Fibroblast of the conjunctiva (primary cell): ENCODE measurements at regions not wholly inside any gene's neighbourhood (a gene's known extent, or its start where the extent isn't known, plus 50 kb on each side); places are given as distances from the start of the nearest gene placed in this dataset.

Source experiments
- DNase-seq: peaks from one replicate; pipeline ENCODE4 v3.0.0-alpha.2; 2010; ENCODE audit warnings: low read depth

- no peak for DNase-seq
These were observed 112.0 kb downstream of the TMCO5A start for GRCh38 chr15:38046257-38047051.

DNA sequence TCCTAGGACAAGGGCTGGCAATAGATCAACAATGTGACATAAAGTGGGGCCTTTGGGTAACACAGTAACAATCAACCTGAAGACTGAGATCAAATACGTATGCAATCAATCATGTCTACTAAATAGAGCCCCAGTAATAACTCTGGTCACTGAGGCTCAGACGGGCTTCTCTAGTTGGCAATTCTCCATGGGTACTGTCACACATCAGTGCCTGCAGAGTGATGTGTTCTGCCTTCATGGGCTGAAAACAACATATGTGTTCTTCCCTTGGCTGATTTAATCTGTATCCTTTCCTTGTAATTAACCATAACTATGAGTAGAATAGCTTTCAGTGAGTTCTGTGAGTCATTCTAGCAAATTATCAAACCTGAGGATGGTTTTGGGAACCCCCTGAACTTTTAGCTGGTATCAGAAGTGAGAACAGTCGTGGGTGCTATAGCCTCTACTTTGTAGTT, 113.6 kb downstream of the TMCO5A start:
- no peak for DNase-seq

- DNase-seq = no peak
These were observed 115.5 kb downstream of the TMCO5A start for GRCh38 chr15:38049891-38050290.

DNA sequence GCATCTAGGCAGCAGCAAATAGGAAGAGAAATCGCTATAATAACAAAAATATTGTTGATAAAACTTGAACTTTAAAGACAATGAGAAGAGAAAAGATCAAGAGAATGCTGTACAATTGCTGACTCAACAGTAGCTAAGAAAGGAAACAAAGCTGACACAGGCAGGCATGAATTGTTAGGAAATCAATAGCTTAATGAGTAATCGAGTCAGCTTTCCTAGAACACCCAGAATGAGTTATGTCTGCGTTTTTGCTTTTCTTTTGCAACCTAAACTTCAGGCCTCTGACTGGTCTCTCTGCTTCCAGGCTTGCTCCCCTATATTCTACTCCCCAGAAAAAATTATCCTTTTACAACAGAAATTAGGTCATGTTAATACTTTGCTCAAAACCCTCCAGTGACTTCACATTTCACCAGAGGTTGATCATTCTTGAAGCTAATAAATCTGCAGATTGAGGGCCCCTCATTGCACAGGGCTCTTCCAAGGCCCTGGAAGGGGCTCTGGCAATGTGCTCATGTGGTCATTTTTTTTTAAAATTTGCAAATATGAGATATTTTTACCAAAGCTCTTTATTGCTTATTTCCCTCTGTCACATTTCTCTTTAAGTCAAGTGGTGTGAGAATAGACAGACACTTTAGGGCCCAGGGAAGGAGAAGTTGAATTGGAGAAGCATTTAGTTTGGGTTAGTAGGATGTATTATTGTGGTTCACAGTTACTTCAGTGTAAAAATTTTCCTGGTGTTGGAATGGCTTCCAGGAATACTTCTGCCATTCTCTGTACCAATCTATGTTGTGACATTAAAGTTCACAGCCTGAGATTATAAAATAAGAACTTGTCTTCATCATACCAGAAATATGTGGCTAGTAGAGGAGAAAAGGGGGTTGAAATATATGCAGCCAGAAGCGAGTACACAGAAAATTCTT, 116.3 kb downstream of the TMCO5A start:
- no peak for DNase-seq

- no peak for DNase-seq
These were observed 118.8 kb downstream of the TMCO5A start for GRCh38 chr15:38053205-38053604.

GRCh38 chr15:38053776-38054175, 119.3 kb downstream of the TMCO5A start:
- no peak for DNase-seq

GRCh38 chr15:38054488-38054887, 120.0 kb downstream of the TMCO5A start:
- DNase-seq = no peak

DNA sequence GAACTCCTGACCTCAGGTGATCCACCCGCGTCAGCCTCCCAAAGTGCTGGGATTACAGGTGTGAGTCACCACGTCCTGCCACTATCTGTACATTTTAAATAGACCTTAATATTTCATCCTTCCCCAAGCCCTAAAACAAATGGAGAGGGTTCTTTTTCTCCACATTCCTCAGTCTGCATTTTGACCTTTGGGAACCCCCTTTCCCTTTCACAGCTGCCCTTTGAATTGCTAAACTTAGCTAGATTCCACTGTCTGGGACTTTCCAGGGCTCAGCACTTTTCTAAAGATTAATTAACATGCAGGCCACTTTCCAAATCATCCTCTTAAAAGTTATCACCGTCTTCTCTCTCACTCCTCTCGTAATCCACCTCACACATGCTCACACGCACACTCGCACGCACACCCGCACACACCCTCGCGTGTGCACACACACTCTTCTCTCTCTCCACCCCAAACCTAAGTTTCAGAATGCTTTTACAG, 124.2 kb downstream of the TMCO5A start:
- no peak for DNase-seq

GRCh38 chr15:38059665-38060064, 125.2 kb downstream of the TMCO5A start:
- DNase-seq = no peak

GRCh38 chr15:38061856-38062649, 127.6 kb downstream of the TMCO5A start:
- DNase-seq = no peak

GRCh38 chr15:38062696-38063095, 128.3 kb downstream of the TMCO5A start:
- DNase-seq = no peak

GRCh38 chr15:38065721-38066345, 131.4 kb downstream of the TMCO5A start:
- no peak for DNase-seq

DNA sequence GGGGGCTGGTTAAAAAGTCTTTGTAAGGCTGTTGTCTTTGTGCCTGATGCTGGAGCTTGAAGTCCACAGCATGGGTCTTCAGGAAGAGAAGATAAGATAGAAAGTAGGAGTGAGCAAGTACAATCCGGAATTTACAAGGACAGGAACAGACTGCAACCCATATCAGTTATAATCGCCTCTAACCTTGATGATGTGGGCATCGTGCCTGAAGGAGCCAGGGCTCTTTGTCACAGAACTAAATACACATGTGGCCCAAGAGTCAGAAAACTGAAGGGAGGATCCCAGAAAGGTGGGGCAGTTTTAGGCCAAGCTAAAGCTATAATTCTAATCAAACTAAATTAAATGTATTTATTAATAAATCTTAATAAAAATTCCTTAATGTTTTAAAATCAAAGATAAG, 132.2 kb downstream of the TMCO5A start:
- DNase-seq = no peak

DNA sequence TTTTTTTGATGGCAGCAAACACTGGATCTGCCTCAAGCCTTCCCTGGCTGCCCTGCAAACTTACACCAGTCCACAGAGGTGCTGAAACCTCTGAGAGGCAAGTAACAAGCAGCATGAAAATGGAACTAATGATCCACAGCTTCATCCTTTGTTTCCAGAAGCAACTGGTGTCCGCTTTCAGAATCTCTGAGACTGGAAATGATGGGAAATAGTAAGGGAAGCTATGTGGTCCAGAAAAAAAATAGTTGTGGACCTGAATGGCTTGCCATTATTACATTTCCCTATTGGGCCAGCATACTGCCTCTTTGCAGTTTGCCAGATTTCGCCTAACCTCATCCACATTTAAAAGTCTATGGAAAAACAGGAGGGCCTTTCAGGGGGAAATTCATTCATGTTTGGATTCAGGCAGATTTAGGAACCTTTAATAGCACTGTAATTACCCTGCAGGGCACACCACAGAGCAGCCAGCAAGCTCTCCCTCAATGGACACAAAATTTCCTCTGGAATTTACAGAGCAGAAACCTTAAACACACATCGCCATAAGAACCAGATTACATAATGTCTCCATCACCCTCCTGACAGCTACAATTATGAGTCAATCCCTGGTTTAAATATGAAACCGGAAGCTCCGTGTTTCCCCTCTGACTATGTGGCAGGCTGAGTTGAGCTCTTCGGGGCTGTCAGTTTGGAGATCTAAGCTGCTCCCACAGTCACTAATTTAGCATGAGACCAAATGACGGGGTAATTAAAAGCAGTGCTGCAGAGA, 134.4 kb downstream of the TMCO5A start:
- DNase-seq = peak; percentile 71

- DNase-seq = peak; percentile 94
These were observed 135.1 kb downstream of the TMCO5A start for GRCh38 chr15:38069511-38070011.

DNA sequence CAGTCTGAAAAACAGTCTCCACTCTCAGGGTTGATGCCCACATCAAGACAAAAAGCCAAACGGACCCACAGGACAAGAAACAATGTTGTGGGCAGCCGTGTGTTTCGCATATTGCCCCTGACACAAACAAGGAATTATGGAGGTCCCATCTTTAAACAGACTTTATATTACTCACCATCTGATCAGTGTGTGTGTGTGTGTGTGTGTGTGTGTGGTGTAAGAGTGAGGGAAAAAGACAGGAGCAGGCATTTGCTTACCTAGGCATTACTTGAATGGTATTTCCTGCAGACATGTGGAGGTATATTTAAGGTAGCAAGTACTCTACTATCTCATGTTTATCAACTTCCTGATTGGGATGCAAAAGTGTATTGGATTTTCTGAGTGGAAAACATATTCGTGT, 136.3 kb downstream of the TMCO5A start:
- no peak for DNase-seq

GRCh38 chr15:38071211-38071972, 137.0 kb downstream of the TMCO5A start:
- DNase-seq = no peak

GRCh38 chr15:38072007-38072347, 137.5 kb downstream of the TMCO5A start:
- no peak for DNase-seq

DNA sequence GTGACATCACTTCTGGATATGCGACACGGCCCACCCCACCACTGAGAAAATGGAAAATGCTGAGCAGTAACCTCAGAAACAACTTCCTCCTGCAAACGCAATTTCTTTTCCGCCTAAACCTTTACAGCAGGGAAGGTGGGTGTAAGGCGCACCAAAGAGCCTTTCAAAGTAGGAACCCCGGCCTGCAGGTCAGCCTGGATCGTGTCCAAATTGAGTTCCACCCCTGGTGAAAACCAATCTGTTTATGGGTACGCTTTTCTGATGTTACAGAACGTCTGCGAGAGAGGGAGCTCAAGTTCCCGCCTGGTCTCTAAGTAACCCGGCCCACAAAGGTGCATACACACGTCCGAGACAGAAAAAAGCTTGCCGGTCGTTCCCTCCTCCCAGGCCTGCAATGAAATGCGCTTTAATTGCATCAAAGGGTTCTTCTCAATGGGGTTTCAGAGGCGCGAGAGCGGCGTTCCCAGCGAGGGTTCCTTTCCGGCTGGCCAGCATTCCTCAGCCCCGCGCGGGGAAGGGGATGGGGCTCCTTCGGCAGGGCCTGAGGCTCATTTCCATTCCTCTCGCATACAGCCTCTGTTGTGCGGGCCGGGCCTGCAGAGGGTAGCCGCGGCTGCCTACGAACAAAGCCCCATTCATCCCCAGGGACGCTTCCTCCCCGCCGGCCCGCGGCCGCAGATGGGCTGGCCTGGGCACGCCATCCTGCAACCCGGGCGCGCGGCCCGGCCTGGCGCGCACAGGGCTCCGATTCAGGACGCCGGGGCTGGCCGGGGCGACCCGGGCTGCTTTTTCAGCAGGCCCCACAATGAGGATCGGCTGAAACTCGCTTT, 138.1 kb downstream of the TMCO5A start:
- peak; percentile 82 for DNase-seq
